ENCODE measurements at regions not wholly inside any gene's neighbourhood (a gene's known extent, or its start where the extent isn't known, plus 50 kb on each side); places are given as distances from the start of the nearest gene placed in this dataset.

DNA sequence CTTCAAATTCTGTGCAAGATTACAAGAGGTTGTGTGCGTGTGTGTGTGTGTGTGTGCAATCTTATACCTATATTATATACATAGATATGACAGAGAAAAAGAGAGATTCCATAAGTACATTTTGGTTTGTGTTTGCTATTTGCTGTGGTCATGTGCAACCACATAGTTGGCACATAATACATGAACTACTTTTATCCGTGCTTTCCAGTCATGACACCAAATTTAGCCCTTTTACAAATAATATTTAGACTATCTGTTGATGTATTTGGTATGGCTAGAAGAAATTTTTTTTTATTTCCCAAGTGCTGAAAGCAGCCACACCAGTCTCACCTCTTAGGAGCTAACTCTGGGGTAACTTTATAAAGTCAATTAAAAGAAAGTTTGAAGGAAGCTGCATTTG, 63.5 kb upstream of the EGFR start:
- no peak for TF ChIP-seq CTCF (conservative IDR thresholded peaks at IDR 0.05 in 1 of 2, IDR thresholded peaks at IDR 0.05 in 1 of 2; ENCODE audit: low read depth in 1 of 2, low read length in 2 of 2)
- TF ChIP-seq EZH2 (IDR thresholded peaks at IDR 0.05; ENCODE audit: low read length, missing control alignments): no peak

Data from fibroblast of lung (primary cell).